ENCODE measurements at regions not wholly inside any gene's neighbourhood (a gene's known extent, or its start where the extent isn't known, plus 50 kb on each side); places are given as distances from the start of the nearest gene placed in this dataset.

- ATAC-seq (ENCODE audit: insufficient read depth, low read depth) (no peak), DNase-seq (no peak)
- H3K4me1 ChIP-seq (ENCODE audit: insufficient read depth, low read length) = no peaks in the 10 kb centered on the region
- no peaks in the 10 kb centered on the region for H4K20me1 ChIP-seq (ENCODE audit: insufficient read depth, low read length)
- no peak overlapping the region for H3K4me2 ChIP-seq (ENCODE audit: insufficient read depth, low read length)
- H3K27ac ChIP-seq (ENCODE audit: low read length) = no peak overlapping the region
- H3K36me3 ChIP-seq (ENCODE audit: insufficient read depth, low read length) = no peaks in the 10 kb centered on the region
- no peaks in the 10 kb centered on the region for H3K79me2 ChIP-seq (ENCODE audit: insufficient read depth, low read length)
- TF ChIP-seq CTCF (IDR thresholded peaks at IDR 0.05; ENCODE audit: borderline replicate concordance, extremely low read depth, low read length, poor library complexity, severe bottlenecking) = no peak
- H2AFZ ChIP-seq (ENCODE audit: low read depth, low read length) = no peak overlapping the region
- no peak overlapping the region for H3K9ac ChIP-seq (ENCODE audit: low read depth, low read length)
- H3K9me3 ChIP-seq (ENCODE audit: insufficient read depth, low read length, severe bottlenecking) = no peaks in the 10 kb centered on the region
- no peaks in the 10 kb centered on the region for H3K27me3 ChIP-seq (ENCODE audit: insufficient read depth, low read length, poor library complexity)
- H3K4me3 ChIP-seq (ENCODE audit: low read depth in 1 of 2, low read length in 2 of 2) = no peak overlapping the region
These were observed 126.7 kb downstream of the DDX1 start for GRCh38 chr2:15718103-15718943.

- Histone ChIP-seq H3K4me2 (ENCODE audit: insufficient read depth, low read length) (no peak overlapping the region), H3K4me1 (ENCODE audit: insufficient read depth, low read length) (no peaks in the 10 kb centered on the region), H2AFZ (ENCODE audit: low read depth, low read length) (no peak overlapping the region), H3K27me3 (ENCODE audit: insufficient read depth, low read length, poor library complexity) (no peaks in the 10 kb centered on the region), H4K20me1 (ENCODE audit: insufficient read depth, low read length) (no peaks in the 10 kb centered on the region), H3K4me3 (ENCODE audit: low read depth in 1 of 2, low read length in 2 of 2) (no peak overlapping the region), H3K9ac (ENCODE audit: low read depth, low read length) (no peak overlapping the region), H3K36me3 (ENCODE audit: insufficient read depth, low read length) (no peaks in the 10 kb centered on the region), H3K27ac (ENCODE audit: low read length) (no peak overlapping the region), H3K9me3 (ENCODE audit: insufficient read depth, low read length, severe bottlenecking) (no peaks in the 10 kb centered on the region), H3K79me2 (ENCODE audit: insufficient read depth, low read length) (no peaks in the 10 kb centered on the region)
- DNase-seq (no peak), ATAC-seq (ENCODE audit: insufficient read depth, low read depth) (no peak)
- TF ChIP-seq EZH2 (IDR thresholded peaks at IDR 0.05; ENCODE audit: borderline replicate concordance, low read depth, low read length, severe bottlenecking) = no peak
These were observed 127.3 kb downstream of the DDX1 start for GRCh38 chr2:15718944-15719323.

GRCh38 chr2:15719566-15720313 lies 128.1 kb downstream of the DDX1 start:
- Histone ChIP-seq H3K36me3 (ENCODE audit: insufficient read depth, low read length) (no peaks in the 10 kb centered on the region), H3K27ac (ENCODE audit: low read length) (no peak overlapping the region), H3K9me3 (ENCODE audit: insufficient read depth, low read length, severe bottlenecking) (no peaks in the 10 kb centered on the region), H3K79me2 (ENCODE audit: insufficient read depth, low read length) (no peaks in the 10 kb centered on the region), H3K4me3 (ENCODE audit: low read depth in 1 of 2, low read length in 2 of 2) (no peak overlapping the region), H3K4me2 (ENCODE audit: insufficient read depth, low read length) (no peak overlapping the region), H4K20me1 (ENCODE audit: insufficient read depth, low read length) (no peaks in the 10 kb centered on the region), H3K4me1 (ENCODE audit: insufficient read depth, low read length) (no peaks in the 10 kb centered on the region), H3K27me3 (ENCODE audit: insufficient read depth, low read length, poor library complexity) (no peaks in the 10 kb centered on the region), H3K9ac (ENCODE audit: low read depth, low read length) (no peak overlapping the region), H2AFZ (ENCODE audit: low read depth, low read length) (no peak overlapping the region)
- TF ChIP-seq CTCF (IDR thresholded peaks at IDR 0.05; ENCODE audit: borderline replicate concordance, extremely low read depth, low read length, poor library complexity, severe bottlenecking) (no peak), EZH2 (IDR thresholded peaks at IDR 0.05; ENCODE audit: borderline replicate concordance, low read depth, low read length, severe bottlenecking) (no peak)
- DNase-seq (no peak), ATAC-seq (ENCODE audit: insufficient read depth, low read depth) (no peak)

Measured in DND-41 (cell line).